Natural killer cell treated with Interleukin-12 subunit alpha and Interleukin-12 subunit beta and Interleukin-15 and Interleukin-18, amount 100 ng/mL, for 72 hours (primary cell): ENCODE measurements at regions not wholly inside any gene's neighbourhood (a gene's known extent, or its start where the extent isn't known, plus 50 kb on each side); places are given as distances from the start of the nearest gene placed in this dataset.

ENCODE experiments used
- ATAC-seq, 2 donors: fragments of 150-1000 bp; cut with Tn5 transposase in 1 of 2; sonication (Bioruptor Pico), chemical (Tn5 transposase) in 1 of 2; 2 replicates each; pipeline ENCODE4 v1.10.0; 2021
- DNase-seq: peaks from one replicate; pipeline ENCODE4 v3.0.0; 2022; ENCODE audit warnings: low spot score
- H3K27ac Mint-ChIP-seq, 2 donors: 1 replicate in 1 of 2; 2 replicates in 1 of 2; pipeline ENCODE4 v1.8.0; 2022; ENCODE audit warnings: mixed read lengths in 2 of 2, mild to moderate bottlenecking in 1 of 2, moderate library complexity in 1 of 2
- H3K27me3 Mint-ChIP-seq, 2 donors: 1 replicate in 1 of 2; 2 replicates in 1 of 2; pipeline ENCODE4 v1.8.0; 2022; ENCODE audit warnings: mixed read lengths in 2 of 2
- H3K36me3 Mint-ChIP-seq: one replicate; pipeline ENCODE4 v1.8.0; 2022; ENCODE audit warnings: mixed read lengths
- H3K4me1 Mint-ChIP-seq, 2 donors: 1 replicate in 1 of 2; 2 replicates in 1 of 2; pipeline ENCODE4 v1.8.0; 2022; ENCODE audit warnings: low read depth in 2 of 2, mixed read lengths in 2 of 2, mild to moderate bottlenecking in 1 of 2
- H3K4me3 Mint-ChIP-seq: one replicate; pipeline ENCODE4 v1.8.0; 2022; ENCODE audit warnings: mixed read lengths
- H3K9me3 Mint-ChIP-seq: 2 replicates; pipeline ENCODE4 v1.8.0; 2022; ENCODE audit warnings: mixed read lengths

GRCh38 chr16:86029131-86029741 is 130.3 kb downstream of the IRF8 start:
- no peaks in the 10 kb centered on the region for H3K4me1 Mint-ChIP-seq
- H3K9me3 Mint-ChIP-seq, result peaks cover 3% of the 10 kb centered on the region
- DNase-seq (no peak), ATAC-seq (no peak)
- H3K4me3 Mint-ChIP-seq, result no peak overlapping the region
- peaks cover 8% of the 10 kb centered on the region for H3K36me3 Mint-ChIP-seq
- H3K27ac Mint-ChIP-seq, result no peak overlapping the region
- H3K27me3 Mint-ChIP-seq, result peaks cover 24 to 32% of the 10 kb centered on the region in 2 donors

DNA sequence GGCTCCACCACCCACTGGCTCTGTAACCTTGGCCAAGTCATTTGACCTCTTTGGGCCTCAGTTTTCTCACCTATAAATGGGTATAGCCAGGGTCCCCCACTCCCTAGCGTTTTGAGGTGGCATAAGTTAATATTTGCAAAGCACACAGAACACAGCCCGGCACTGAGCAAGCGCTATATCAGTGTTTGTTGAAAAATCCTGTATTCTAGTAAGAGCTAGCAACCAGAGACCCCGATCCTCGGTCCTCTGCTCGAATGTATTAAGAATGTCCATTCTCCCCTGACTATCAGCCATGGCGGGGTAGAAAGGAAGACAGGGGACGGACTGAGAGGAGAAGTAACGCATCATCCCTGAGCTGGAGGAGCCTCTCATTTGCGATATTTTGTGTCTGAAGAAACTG is 131.2 kb downstream of the IRF8 start:
- peaks cover 25 to 32% of the 10 kb centered on the region in 2 donors for H3K27me3 Mint-ChIP-seq
- H3K36me3 Mint-ChIP-seq, result peaks cover 4% of the 10 kb centered on the region
- ATAC-seq, result no peak
- H3K27ac Mint-ChIP-seq, result no peak overlapping the region
- H3K4me1 Mint-ChIP-seq, result no peaks in the 10 kb centered on the region
- no peak for DNase-seq
- no peak overlapping the region for H3K4me3 Mint-ChIP-seq
- peaks cover 3% of the 10 kb centered on the region for H3K9me3 Mint-ChIP-seq

DNA sequence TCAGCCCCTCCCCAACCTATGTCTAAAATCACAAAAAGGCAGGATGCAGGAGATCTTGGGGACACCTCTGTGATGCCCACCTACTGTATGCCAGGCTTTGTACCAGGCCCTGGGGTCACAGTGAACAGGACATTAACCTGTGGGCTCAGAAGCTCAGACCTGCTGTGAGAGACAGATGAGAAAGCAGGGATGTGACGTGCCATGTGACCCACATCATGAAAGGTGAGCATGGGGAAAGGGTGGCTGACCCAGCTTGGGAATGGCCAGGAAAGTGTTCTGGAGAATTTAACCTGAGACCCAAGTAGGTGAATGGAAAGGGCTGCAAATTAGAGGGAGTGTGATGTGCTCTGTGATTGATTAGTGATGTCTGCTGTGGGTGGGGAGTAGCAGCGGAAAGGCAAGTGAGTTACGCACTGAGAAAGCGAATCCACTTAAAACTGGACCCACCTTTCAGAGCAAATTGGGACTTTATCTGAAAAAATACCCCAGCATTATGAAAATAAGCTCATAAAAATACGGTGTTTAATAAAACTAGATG is 132.2 kb downstream of the IRF8 start:
- H3K9me3 Mint-ChIP-seq, result no peaks in the 10 kb centered on the region
- no peak for DNase-seq
- H3K4me3 Mint-ChIP-seq, result no peak overlapping the region

DNA sequence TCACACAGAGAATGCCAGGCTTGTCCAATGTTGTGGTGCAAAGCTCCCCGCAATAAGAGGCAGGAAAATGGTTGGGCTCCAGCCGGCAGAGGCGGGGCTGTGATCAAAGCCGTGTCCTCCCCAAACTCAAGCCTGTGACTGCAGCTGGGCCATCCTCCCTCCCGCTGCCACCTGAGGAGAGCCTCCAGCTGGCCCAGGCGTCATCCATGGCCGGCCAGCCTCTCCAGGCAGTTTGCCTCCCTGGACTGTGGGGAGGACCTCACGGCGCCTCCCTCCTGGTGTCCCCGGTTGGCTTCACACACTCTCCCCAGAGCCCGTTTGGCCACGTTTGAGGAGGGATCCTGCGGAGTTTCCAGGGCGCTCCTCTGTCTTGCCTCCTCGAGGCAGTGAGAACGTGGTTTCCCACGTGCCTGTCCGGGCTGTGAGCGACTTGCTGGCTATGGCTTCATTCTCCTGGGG is 134.1 kb downstream of the IRF8 start:
- H3K9me3 Mint-ChIP-seq, result no peaks in the 10 kb centered on the region
- no peak for DNase-seq
- H3K36me3 Mint-ChIP-seq, result no peaks in the 10 kb centered on the region
- no peak overlapping the region for H3K27ac Mint-ChIP-seq
- no peaks in the 10 kb centered on the region for H3K4me1 Mint-ChIP-seq
- H3K27me3 Mint-ChIP-seq, result peaks cover 14 to 19% of the 10 kb centered on the region in 2 donors
- no peak for ATAC-seq
- H3K4me3 Mint-ChIP-seq, result no peak overlapping the region

More for the DNA sequence above, 132.2 kb downstream of the IRF8 start:
- ATAC-seq, result no peak
- Mint-ChIP-seq H3K36me3 (no peaks in the 10 kb centered on the region), H3K4me1 (no peaks in the 10 kb centered on the region), H3K27me3 (peaks cover 20 to 23% of the 10 kb centered on the region in 2 donors), H3K27ac (no peak overlapping the region)

GRCh38 chr16:86033971-86034370 is 135.0 kb downstream of the IRF8 start:
- Mint-ChIP-seq H3K9me3 (no peaks in the 10 kb centered on the region), H3K27me3 (peaks cover 9 to 14% of the 10 kb centered on the region in 2 donors), H3K36me3 (no peaks in the 10 kb centered on the region), H3K4me1 (no peaks in the 10 kb centered on the region), H3K27ac (no peak overlapping the region), H3K4me3 (no peak overlapping the region)
- ATAC-seq (peak in 1 of 2 donors; percentile 12), DNase-seq (no peak)

DNA sequence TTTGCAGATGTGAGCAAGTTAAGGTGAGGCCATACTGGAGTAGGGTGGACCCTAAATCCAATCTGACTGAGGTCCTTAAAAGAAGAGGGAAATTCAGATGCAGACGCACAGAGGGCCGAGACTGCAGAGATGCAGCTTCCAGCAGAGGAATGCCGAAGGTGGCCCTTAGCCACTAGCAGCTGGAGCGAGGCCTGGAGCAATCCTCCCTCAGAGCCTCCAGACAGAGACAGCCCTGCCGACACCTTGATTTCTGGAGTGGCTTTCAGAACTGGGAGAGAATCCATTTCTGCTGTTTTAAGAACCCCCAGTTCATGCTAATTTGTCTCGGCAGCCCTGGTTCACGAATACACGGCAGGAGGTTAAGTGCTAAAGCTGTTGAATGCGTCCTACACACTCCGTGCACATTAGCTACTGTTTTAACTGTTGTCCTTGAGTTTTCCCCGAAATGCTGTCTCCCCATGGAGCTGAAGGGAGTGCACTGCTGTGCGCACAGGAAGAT is 135.5 kb downstream of the IRF8 start:
- no peak overlapping the region for H3K27ac Mint-ChIP-seq
- no peaks in the 10 kb centered on the region for H3K9me3 Mint-ChIP-seq
- no peak overlapping the region for H3K4me3 Mint-ChIP-seq

GRCh38 chr16:86035906-86036305 is 136.9 kb downstream of the IRF8 start:
- no peaks in the 10 kb centered on the region for H3K36me3 Mint-ChIP-seq
- no peak overlapping the region for H3K27ac Mint-ChIP-seq
- no peaks in the 10 kb centered on the region for H3K9me3 Mint-ChIP-seq
- peaks cover 11 to 13% of the 10 kb centered on the region in 2 donors for H3K27me3 Mint-ChIP-seq
- no peak for ATAC-seq
- no peak for DNase-seq
- H3K4me1 Mint-ChIP-seq, result no peaks in the 10 kb centered on the region
- H3K4me3 Mint-ChIP-seq, result no peak overlapping the region

More for the DNA sequence above, 135.5 kb downstream of the IRF8 start:
- Mint-ChIP-seq H3K4me1 (no peaks in the 10 kb centered on the region), H3K27me3 (peaks cover 9 to 14% of the 10 kb centered on the region in 2 donors), H3K36me3 (no peaks in the 10 kb centered on the region)
- no peak for ATAC-seq
- no peak for DNase-seq

- Mint-ChIP-seq H3K36me3 (no peaks in the 10 kb centered on the region), H3K9me3 (no peaks in the 10 kb centered on the region), H3K4me1 (no peaks in the 10 kb centered on the region), H3K27me3 (peaks cover 0 to 11% of the 10 kb centered on the region in 2 donors), H3K4me3 (no peak overlapping the region), H3K27ac (no peak overlapping the region)
- peak in 1 of 2 donors; percentile 24 for ATAC-seq
- DNase-seq, result no peak
Measured at GRCh38 chr16:86037999-86038925, 139.3 kb downstream of the IRF8 start.

DNA sequence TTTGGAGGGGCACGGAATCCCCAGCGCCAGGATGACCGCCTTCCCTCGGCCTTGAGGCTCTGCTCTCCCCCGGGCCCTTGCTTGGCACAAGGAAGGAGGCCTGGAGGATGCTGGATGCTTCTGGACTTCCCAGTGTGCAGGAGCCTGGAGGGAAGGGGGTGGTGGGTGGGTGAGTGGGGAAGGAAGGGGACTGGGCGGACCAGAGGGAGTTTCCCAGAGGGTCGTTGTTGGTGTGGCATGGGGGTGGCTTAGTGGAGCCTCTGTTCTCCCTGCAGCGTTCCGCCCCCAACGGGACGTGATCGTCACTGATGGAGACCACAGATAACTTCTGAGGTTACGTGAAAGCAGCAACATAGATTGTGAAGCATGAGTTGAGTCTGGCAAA is 140.0 kb downstream of the IRF8 start:
- DNase-seq (no peak), ATAC-seq (no peak)
- Mint-ChIP-seq H3K27ac (no peak overlapping the region), H3K36me3 (no peaks in the 10 kb centered on the region), H3K9me3 (no peaks in the 10 kb centered on the region), H3K27me3 (peaks cover 0 to 15% of the 10 kb centered on the region in 2 donors), H3K4me1 (peaks cover 0 to 3% of the 10 kb centered on the region in 2 donors), H3K4me3 (no peak overlapping the region)

GRCh38 chr16:86039606-86040005 is 140.6 kb downstream of the IRF8 start:
- DNase-seq (no peak), ATAC-seq (no peak)
- Mint-ChIP-seq H3K4me3 (no peak overlapping the region), H3K27me3 (peaks cover 0 to 15% of the 10 kb centered on the region in 2 donors), H3K36me3 (no peaks in the 10 kb centered on the region), H3K27ac (no peak overlapping the region), H3K4me1 (peaks cover 0 to 3% of the 10 kb centered on the region in 2 donors), H3K9me3 (no peaks in the 10 kb centered on the region)

DNA sequence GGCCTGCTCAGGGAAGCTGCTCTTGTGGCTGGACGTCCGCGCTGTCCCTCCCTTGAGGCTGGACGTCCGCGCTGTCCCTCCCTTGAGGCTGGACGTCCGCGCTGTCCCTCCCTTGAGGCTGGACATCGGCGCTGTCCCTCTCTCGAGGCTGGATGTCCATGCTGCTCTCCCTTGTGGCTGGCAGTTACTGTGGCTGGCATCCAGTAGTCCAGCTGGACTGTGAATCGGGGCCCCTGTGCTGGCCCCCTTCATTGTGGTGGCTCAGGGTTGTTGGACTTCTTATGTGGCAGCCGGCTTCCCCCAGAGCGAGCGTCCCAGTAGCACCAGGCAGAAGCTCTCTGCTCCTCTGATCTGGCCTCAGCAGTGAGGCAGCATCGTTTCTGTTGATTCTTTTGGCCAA is 141.5 kb downstream of the IRF8 start:
- DNase-seq (no peak), ATAC-seq (no peak)
- peaks cover 0 to 6% of the 10 kb centered on the region in 2 donors for H3K4me1 Mint-ChIP-seq
- no peak overlapping the region for H3K4me3 Mint-ChIP-seq
- H3K36me3 Mint-ChIP-seq, result no peaks in the 10 kb centered on the region
- no peaks in the 10 kb centered on the region for H3K9me3 Mint-ChIP-seq
- peaks cover 0 to 12% of the 10 kb centered on the region in 2 donors for H3K27me3 Mint-ChIP-seq
- H3K27ac Mint-ChIP-seq, result no peak overlapping the region

DNA sequence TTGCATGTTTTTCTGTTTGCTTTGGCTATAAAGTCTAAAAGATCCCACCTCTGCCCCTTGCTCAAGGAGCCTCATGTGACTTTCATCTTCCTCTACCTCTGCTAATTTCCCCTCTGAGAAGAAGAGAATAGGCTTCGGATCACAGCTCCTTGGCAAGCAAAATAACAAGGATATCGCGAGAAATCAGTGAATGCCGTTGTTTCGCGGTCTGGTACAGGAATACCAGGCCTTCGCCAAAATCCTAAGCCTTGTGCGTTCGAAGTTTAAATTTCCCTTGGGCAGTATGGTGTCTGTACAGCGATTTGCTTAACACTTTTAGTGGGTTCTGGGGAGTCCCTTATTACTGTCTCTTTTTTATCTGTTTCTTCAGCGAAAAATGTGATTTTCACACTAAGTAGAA is 142.3 kb downstream of the IRF8 start:
- ATAC-seq, result no peak
- Mint-ChIP-seq H3K9me3 (no peaks in the 10 kb centered on the region), H3K4me3 (no peak overlapping the region), H3K27ac (no peak overlapping the region), H3K4me1 (peaks cover 0 to 6% of the 10 kb centered on the region in 2 donors), H3K36me3 (no peaks in the 10 kb centered on the region), H3K27me3 (peaks cover 3 to 14% of the 10 kb centered on the region in 2 donors)
- no peak for DNase-seq

GRCh38 chr16:86041807-86042206 is 142.8 kb downstream of the IRF8 start:
- H3K4me1 Mint-ChIP-seq, result peaks cover 0 to 8% of the 10 kb centered on the region in 2 donors
- H3K9me3 Mint-ChIP-seq, result no peaks in the 10 kb centered on the region
- H3K27ac Mint-ChIP-seq, result no peak overlapping the region
- ATAC-seq, result no peak
- no peaks in the 10 kb centered on the region for H3K36me3 Mint-ChIP-seq
- H3K27me3 Mint-ChIP-seq, result peaks cover 9 to 19% of the 10 kb centered on the region in 2 donors
- no peak for DNase-seq
- H3K4me3 Mint-ChIP-seq, result no peak overlapping the region

GRCh38 chr16:86042393-86042792 is 143.4 kb downstream of the IRF8 start:
- Mint-ChIP-seq H3K4me1 (peaks cover 0 to 10% of the 10 kb centered on the region in 2 donors), H3K9me3 (no peaks in the 10 kb centered on the region), H3K27ac (no peak overlapping the region), H3K36me3 (no peaks in the 10 kb centered on the region), H3K4me3 (no peak overlapping the region), H3K27me3 (peaks cover 15 to 24% of the 10 kb centered on the region in 2 donors)
- no peak for ATAC-seq
- no peak for DNase-seq
